CD14-positive monocyte (primary cell): ENCODE measurements at regions not wholly inside any gene's neighbourhood (a gene's known extent, or its start where the extent isn't known, plus 50 kb on each side); places are given as distances from the start of the nearest gene placed in this dataset.

Source experiments
- DNase-seq, 3 donors: peaks; one replicate each; pipeline ENCODE4 v3.0.0-alpha.2; 2011 to 2022
- H2AFZ ChIP-seq: 2 replicates; pipeline ENCODE4 v1.6.0; 2012; ENCODE audit warnings: mild to moderate bottlenecking, low read depth, low read length, inconsistent platforms; ENCODE audit not compliant: insufficient read depth, poor library complexity, severe bottlenecking
- H3K27ac ChIP-seq, 2 donors: 1 replicate in 1 of 2; 2 replicates in 1 of 2; pipeline ENCODE4 v1.5.1; 2012 to 2013; ENCODE audit warnings: low read length in 2 of 2, control low read depth in 1 of 2, inconsistent platforms in 1 of 2, low read depth in 1 of 2, mild to moderate bottlenecking in 1 of 2
- H3K27me3 ChIP-seq, 2 donors: one replicate each; pipeline versions ENCODE4 v1.6.0 to v1.6.1; 2011 to 2013; ENCODE audit warnings: low read length in 2 of 2; ENCODE audit not compliant: control insufficient read depth in 2 of 2, insufficient read depth in 2 of 2
- H3K36me3 ChIP-seq, 2 donors: replicated peaks in 1 of 2; 1 replicate in 1 of 2; 2 replicates in 1 of 2; pipeline versions ENCODE4 v1.5.1 to v1.6.1; 2012 to 2013; ENCODE audit warnings: low read length in 2 of 2, control low read depth in 1 of 2, inconsistent platforms in 1 of 2, mild to moderate bottlenecking in 1 of 2; ENCODE audit not compliant: insufficient read depth in 2 of 2, control insufficient read depth in 1 of 2
- H3K4me1 ChIP-seq, 2 donors: 1 replicate in 1 of 2; 2 replicates in 1 of 2; pipeline versions ENCODE4 v1.5.1 to v1.6.1; 2012 to 2013; ENCODE audit warnings: low read length in 2 of 2, control low read depth in 1 of 2, inconsistent platforms in 1 of 2, mild to moderate bottlenecking in 1 of 2, moderate library complexity in 1 of 2; ENCODE audit not compliant: insufficient read depth in 2 of 2, control insufficient read depth in 1 of 2
- H3K4me2 ChIP-seq: replicated peaks from 2 replicates; pipeline ENCODE3; 2012; ENCODE audit warnings: low read length, moderate library complexity, mild to moderate bottlenecking; ENCODE audit not compliant: poor library complexity, severe bottlenecking; ENCODE audit errors: extremely low read depth
- H3K4me3 ChIP-seq, 3 experiments: fragments of 200-600 bp in 1 of 3; sonication (generic) in 1 of 3; replicated peaks in 1 of 3; 1 replicate in 2 of 3; 2 replicates in 1 of 3; pipeline ENCODE4 v1.5.1; 2011 to 2013; ENCODE audit warnings: low read length in 3 of 3, mild to moderate bottlenecking in 3 of 3, control low read depth in 2 of 3, low read depth in 2 of 3, inconsistent platforms in 1 of 3, moderate library complexity in 1 of 3
- H3K79me2 ChIP-seq: 2 replicates; pipeline ENCODE4 v1.6.0; 2012; ENCODE audit warnings: mild to moderate bottlenecking, control low read depth, inconsistent platforms, low read length, moderate library complexity; ENCODE audit not compliant: insufficient read depth
- H3K9ac ChIP-seq: 2 replicates; pipeline ENCODE4 v1.6.0; 2017; ENCODE audit warnings: low read length, mild to moderate bottlenecking; ENCODE audit not compliant: insufficient read depth, poor library complexity, severe bottlenecking
- H3K9me3 ChIP-seq, 2 donors: replicated peaks in 1 of 2; 1 replicate in 1 of 2; 2 replicates in 1 of 2; pipeline versions ENCODE4 v1.5.1 to v1.6.1; 2012 to 2013; ENCODE audit warnings: low read length in 2 of 2, control low read depth in 1 of 2; ENCODE audit not compliant: control insufficient read depth in 1 of 2, insufficient read depth in 1 of 2
- H4K20me1 ChIP-seq: 2 replicates; pipeline ENCODE4 v1.6.0; 2012; ENCODE audit warnings: mild to moderate bottlenecking, low read length, control low read depth, moderate library complexity; ENCODE audit not compliant: insufficient read depth
- H3K27ac Mint-ChIP-seq, 7 donors: one replicate each; pipeline ENCODE4 v1.8.0; 2020; ENCODE audit warnings: mild to moderate bottlenecking in 7 of 7, mixed read lengths in 7 of 7, moderate library complexity in 6 of 7, inconsistent platforms in 2 of 7
- H3K27me3 Mint-ChIP-seq, 3 donors: one replicate each; pipeline ENCODE4 v1.8.0; 2021 to 2022; ENCODE audit warnings: low read depth in 3 of 3, mild to moderate bottlenecking in 3 of 3, mixed read lengths in 3 of 3, moderate library complexity in 3 of 3, inconsistent platforms in 1 of 3
- H3K36me3 Mint-ChIP-seq, 2 donors: one replicate each; pipeline ENCODE4 v1.8.0; 2020; ENCODE audit warnings: mixed read lengths in 2 of 2, inconsistent platforms in 1 of 2, mild to moderate bottlenecking in 1 of 2
- H3K4me1 Mint-ChIP-seq: one replicate; pipeline ENCODE4 v1.8.0; 2020; ENCODE audit warnings: mild to moderate bottlenecking, mixed read lengths
- H3K4me3 Mint-ChIP-seq, 2 donors: one replicate each; pipeline ENCODE4 v1.8.0; 2020; ENCODE audit warnings: mild to moderate bottlenecking in 2 of 2, mixed read lengths in 2 of 2, moderate library complexity in 1 of 2
- H3K9me3 Mint-ChIP-seq, 7 donors: one replicate each; pipeline ENCODE4 v1.8.0; 2020 to 2022; ENCODE audit warnings: mixed read lengths in 7 of 7, mild to moderate bottlenecking in 6 of 7, moderate library complexity in 6 of 7, inconsistent platforms in 2 of 7
- CTCF ChIP-seq: fragments of 200-600 bp; IDR thresholded peaks from one replicate; pipeline ENCODE4 v1.8.0; 2022; ENCODE audit warnings: antibody characterized with exemption, mild to moderate bottlenecking
- WGBS: methylation state at CpG from one replicate; pipeline ENCODE4 v1.1.5; 2013; ENCODE audit warnings: missing lambda C conversion rate; ENCODE audit not compliant: insufficient coverage; 5-methylcytosine and 5-hydroxymethylcytosine counted together
- intact Hi-C, 2 donors: fragments of 100-400 bp; cut with micrococcal nuclease; formaldehyde crosslinking; loops; one replicate each; pipeline versions ENCODE4 v1.15.0 to v1.15.1; 2023

GRCh38 chr5:24222876-24223275 is 421.9 kb downstream of the CDH10 start:
- no peaks in the 10 kb centered on the region for H3K36me3 Mint-ChIP-seq
- no peak overlapping the region for H3K4me2 ChIP-seq
- H3K27me3 ChIP-seq: no peaks in the 10 kb centered on the region
- H3K27ac ChIP-seq: no peak overlapping the region
- TF ChIP-seq CTCF: no peak
- H3K79me2 ChIP-seq: no peaks in the 10 kb centered on the region
- no peaks in the 10 kb centered on the region for H3K36me3 ChIP-seq
- H2AFZ ChIP-seq: no peak overlapping the region
- no CpG with 5 or more reads among the region's 2 CpGs for WGBS
- H3K9me3 ChIP-seq: peaks cover 13% of the 10 kb centered on the region in 2 donors
- peaks cover 0 to 1% (median 0%) of the 10 kb centered on the region in 3 donors for H3K27me3 Mint-ChIP-seq
- no peaks in the 10 kb centered on the region for H3K4me1 Mint-ChIP-seq
- H3K27ac Mint-ChIP-seq: no peak overlapping the region
- peaks cover 0 to 20% (median 9%) of the 10 kb centered on the region in 7 donors for H3K9me3 Mint-ChIP-seq
- no peak overlapping the region for H3K9ac ChIP-seq
- H3K4me3 Mint-ChIP-seq: no peak overlapping the region
- intact Hi-C loops: no loop called here
- H3K4me3 ChIP-seq: no peak overlapping the region
- no peaks in the 10 kb centered on the region for H4K20me1 ChIP-seq
- no peaks in the 10 kb centered on the region for H3K4me1 ChIP-seq
- DNase-seq: no peak

DNA sequence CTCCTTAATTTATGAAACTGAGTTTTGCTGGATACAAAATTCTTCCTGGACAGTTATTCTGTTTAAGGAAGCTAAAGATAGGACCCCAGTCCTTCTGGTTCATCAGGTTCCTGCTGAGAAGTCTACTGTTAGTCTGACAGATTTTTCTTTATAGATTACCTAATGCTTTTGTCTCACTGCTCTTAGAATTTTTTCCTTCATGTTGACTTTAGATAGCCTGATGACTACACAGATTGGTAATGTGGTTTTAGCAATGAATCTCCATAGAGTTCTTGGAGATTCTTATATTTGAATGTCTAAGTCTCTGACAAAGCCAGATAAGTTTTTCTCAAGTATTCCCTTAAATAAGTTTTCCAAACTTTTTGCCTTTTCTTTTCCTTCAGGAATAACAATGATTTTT is 419.7 kb downstream of the CDH10 start:
- H3K4me1 ChIP-seq: no peaks in the 10 kb centered on the region
- no peaks in the 10 kb centered on the region for H3K27me3 ChIP-seq
- Mint-ChIP-seq H3K36me3 (no peaks in the 10 kb centered on the region), H3K4me1 (no peaks in the 10 kb centered on the region), H3K9me3 (peaks cover 0 to 20% (median 8%) of the 10 kb centered on the region in 7 donors), H3K27ac (no peak overlapping the region), H3K4me3 (no peak overlapping the region), H3K27me3 (no peaks in the 10 kb centered on the region)
- H3K9me3 ChIP-seq: peaks cover 13% of the 10 kb centered on the region in 2 donors
- intact Hi-C loops: no loop called here
- H2AFZ ChIP-seq: no peak overlapping the region
- no peak overlapping the region for H3K4me3 ChIP-seq
- H4K20me1 ChIP-seq: no peaks in the 10 kb centered on the region
- H3K79me2 ChIP-seq: no peaks in the 10 kb centered on the region
- DNase-seq: no peak
- no peak overlapping the region for H3K9ac ChIP-seq
- H3K27ac ChIP-seq: no peak overlapping the region
- no peak overlapping the region for H3K4me2 ChIP-seq
- H3K36me3 ChIP-seq: no peaks in the 10 kb centered on the region
- TF ChIP-seq CTCF: no peak
